ENCODE measurements at regions not wholly inside any gene's neighbourhood (a gene's known extent, or its start where the extent isn't known, plus 50 kb on each side); places are given as distances from the start of the nearest gene placed in this dataset.

DNA sequence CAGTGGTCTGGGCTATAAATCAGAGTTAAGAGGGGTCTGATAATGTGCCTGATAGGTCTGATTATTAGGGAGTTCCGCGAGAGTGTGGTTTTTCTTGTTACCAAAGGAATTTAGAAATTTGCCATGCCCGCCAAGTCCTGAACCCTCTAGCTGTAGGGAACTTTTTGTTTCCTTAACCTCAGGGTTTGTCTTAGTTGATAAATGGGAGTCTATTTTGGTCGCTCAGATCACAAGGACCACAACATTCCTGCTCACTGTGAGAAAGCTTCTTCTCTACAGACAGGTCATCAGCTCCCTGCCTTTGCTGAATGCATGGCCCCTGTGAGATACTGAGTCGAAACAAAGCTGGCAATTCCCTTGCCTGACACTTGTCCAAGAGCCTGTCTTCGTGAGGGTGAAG is 497.8 kb downstream of the HS3ST4 start:
- no peak overlapping the region for H3K4me3 ChIP-seq (ENCODE audit: control insufficient read depth, low read depth, low read length)
- TF ChIP-seq, protein P1, sequence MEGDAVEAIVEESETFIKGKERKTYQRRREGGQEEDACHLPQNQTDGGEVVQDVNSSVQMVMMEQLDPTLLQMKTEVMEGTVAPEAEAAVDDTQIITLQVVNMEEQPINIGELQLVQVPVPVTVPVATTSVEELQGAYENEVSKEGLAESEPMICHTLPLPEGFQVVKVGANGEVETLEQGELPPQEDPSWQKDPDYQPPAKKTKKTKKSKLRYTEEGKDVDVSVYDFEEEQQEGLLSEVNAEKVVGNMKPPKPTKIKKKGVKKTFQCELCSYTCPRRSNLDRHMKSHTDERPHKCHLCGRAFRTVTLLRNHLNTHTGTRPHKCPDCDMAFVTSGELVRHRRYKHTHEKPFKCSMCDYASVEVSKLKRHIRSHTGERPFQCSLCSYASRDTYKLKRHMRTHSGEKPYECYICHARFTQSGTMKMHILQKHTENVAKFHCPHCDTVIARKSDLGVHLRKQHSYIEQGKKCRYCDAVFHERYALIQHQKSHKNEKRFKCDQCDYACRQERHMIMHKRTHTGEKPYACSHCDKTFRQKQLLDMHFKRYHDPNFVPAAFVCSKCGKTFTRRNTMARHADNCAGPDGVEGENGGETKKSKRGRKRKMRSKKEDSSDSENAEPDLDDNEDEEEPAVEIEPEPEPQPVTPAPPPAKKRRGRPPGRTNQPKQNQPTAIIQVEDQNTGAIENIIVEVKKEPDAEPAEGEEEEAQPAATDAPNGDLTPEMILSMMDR (IDR thresholded peaks at IDR 0.05; ENCODE audit: control insufficient read depth, insufficient read depth, low read depth, low read length, missing control alignments) = no peak
- no peak for DNase-seq (ENCODE audit: low read depth)

DNA sequence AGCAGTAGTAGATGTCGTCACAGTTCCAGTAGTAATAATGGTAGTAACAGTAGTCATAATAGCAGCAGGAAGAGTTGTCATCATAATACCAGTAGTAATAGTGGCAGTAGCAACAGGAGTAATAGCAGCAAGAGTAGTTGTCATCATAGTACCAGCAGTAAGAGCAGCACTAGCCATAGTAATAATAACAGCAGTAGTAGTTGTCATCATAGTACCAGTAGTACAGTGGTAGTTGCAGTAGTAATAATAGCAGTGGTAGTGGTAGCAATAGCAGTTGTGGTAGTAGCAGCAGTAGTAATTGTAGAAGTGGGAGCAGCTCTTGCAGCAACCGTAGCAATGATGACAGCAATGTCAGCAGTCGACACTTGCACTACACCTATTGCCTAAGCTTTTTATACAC is 502.8 kb downstream of the HS3ST4 start:
- DNase-seq (ENCODE audit: low read depth) = no peak
- TF ChIP-seq, protein P1 (IDR thresholded peaks at IDR 0.05; ENCODE audit: control insufficient read depth, insufficient read depth, low read depth, low read length, missing control alignments) = no peak
- no peak overlapping the region for H3K4me3 ChIP-seq (ENCODE audit: control insufficient read depth, low read depth, low read length)

- TF ChIP-seq, protein P1 (IDR thresholded peaks at IDR 0.05; ENCODE audit: control insufficient read depth, insufficient read depth, low read depth, low read length, missing control alignments) = no peak
- no peak for DNase-seq (ENCODE audit: low read depth)
- H3K4me3 ChIP-seq (ENCODE audit: control insufficient read depth, low read depth, low read length) = no peak overlapping the region
Observed at GRCh38 chr16:26195225-26195624, 503.5 kb downstream of the HS3ST4 start.

DNA sequence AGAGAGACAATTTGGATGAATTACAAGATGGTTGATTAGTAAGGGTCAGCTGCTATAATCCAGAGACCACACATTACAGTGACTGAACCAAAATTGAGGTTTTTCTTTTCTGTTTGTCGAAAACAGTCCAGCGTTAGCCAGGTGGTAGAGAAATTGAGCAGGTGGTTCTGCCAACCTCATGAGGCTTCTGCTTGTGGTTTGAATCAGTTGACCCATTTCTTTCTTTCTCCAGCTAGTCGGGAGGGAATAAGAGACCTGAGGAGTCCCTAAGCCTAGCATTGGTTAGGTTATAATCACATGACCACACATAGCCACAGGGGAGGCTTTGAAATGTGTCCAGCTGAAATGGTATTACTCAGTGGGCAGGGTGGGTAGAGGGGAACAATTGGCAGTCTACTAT is 504.6 kb downstream of the HS3ST4 start:
- no peak for DNase-seq (ENCODE audit: low read depth)
- H3K4me3 ChIP-seq (ENCODE audit: control insufficient read depth, low read depth, low read length) = no peak overlapping the region
- TF ChIP-seq, protein P1 (IDR thresholded peaks at IDR 0.05; ENCODE audit: control insufficient read depth, insufficient read depth, low read depth, low read length, missing control alignments) = no peak

GRCh38 chr16:26196802-26197201 is 505.0 kb downstream of the HS3ST4 start:
- DNase-seq (ENCODE audit: low read depth) = no peak
- no peak overlapping the region for H3K4me3 ChIP-seq (ENCODE audit: control insufficient read depth, low read depth, low read length)
- TF ChIP-seq, protein P1 (IDR thresholded peaks at IDR 0.05; ENCODE audit: control insufficient read depth, insufficient read depth, low read depth, low read length, missing control alignments) = no peak

DNA sequence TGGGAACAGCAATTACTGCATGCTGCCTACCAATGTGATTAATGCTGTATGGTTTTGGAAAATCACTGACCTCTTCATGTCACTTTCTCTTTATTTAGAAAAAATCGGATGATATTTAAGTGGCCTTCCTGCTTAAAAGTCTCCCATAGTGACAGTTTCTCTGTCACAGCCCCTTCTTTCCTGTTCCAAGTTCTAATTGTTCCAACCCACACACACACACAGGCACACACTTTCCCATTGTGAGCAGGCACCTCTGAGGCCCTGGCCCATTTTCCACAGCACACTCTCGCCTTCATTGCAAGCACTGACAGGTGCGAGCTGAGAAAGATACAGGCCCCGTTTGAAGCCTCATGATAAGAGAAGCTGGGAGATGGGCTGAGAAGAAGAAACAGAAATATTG is 505.9 kb downstream of the HS3ST4 start:
- no peak for DNase-seq (ENCODE audit: low read depth)
- TF ChIP-seq, protein P1 (IDR thresholded peaks at IDR 0.05; ENCODE audit: control insufficient read depth, insufficient read depth, low read depth, low read length, missing control alignments) = no peak
- H3K4me3 ChIP-seq (ENCODE audit: control insufficient read depth, low read depth, low read length) = no peak overlapping the region

- no peak for DNase-seq (ENCODE audit: low read depth)
Observed at GRCh38 chr16:26198221-26198620, 506.5 kb downstream of the HS3ST4 start.

More at GRCh38 chr16:26198221-26198620, 506.5 kb downstream of the HS3ST4 start:
- TF ChIP-seq, protein P1 (IDR thresholded peaks at IDR 0.05; ENCODE audit: control insufficient read depth, insufficient read depth, low read depth, low read length, missing control alignments) = no peak
- no peak overlapping the region for H3K4me3 ChIP-seq (ENCODE audit: control insufficient read depth, low read depth, low read length)

All from AG09309 (cell line).